Coronary artery (tissue), 2 donors: ENCODE measurements at regions not wholly inside any gene's neighbourhood (a gene's known extent, or its start where the extent isn't known, plus 50 kb on each side); places are given as distances from the start of the nearest gene placed in this dataset.

ENCODE experiments used
- DNase-seq: peaks from one replicate; pipeline ENCODE4 v3.0.0-alpha.2; 2017; ENCODE audit warnings: low spot score
- H3K27ac ChIP-seq, 2 donors: fragments of 200-600 bp; sonication (generic); one replicate each; pipeline ENCODE4 v1.5.1; 2016 to 2019
- H3K4me3 ChIP-seq: fragments of 200-600 bp; sonication (generic); 2 replicates; pipeline ENCODE4 v1.5.1; 2016; ENCODE audit warnings: mild to moderate bottlenecking, moderate library complexity
- CTCF ChIP-seq: fragments of 200-600 bp; sonication (generic); IDR thresholded peaks from one replicate; pipeline ENCODE4 v1.5.1; 2019; ENCODE audit warnings: antibody characterized with exemption

GRCh38 chr1:58390091-58390490 lies 156.4 kb downstream of the OMA1 start:
- no peak for DNase-seq
- TF ChIP-seq CTCF, result no peak
- H3K27ac ChIP-seq, result no peak overlapping the region
- H3K4me3 ChIP-seq, result no peak overlapping the region

GRCh38 chr1:58380345-58380744 lies 166.2 kb downstream of the OMA1 start:
- Histone ChIP-seq H3K27ac (no peak overlapping the region), H3K4me3 (no peak overlapping the region)
- no peak for DNase-seq
- TF ChIP-seq CTCF, result no peak

- Histone ChIP-seq H3K4me3 (no peak overlapping the region), H3K27ac (no peak overlapping the region)
- DNase-seq, result no peak
- TF ChIP-seq CTCF, result no peak
Measured at GRCh38 chr1:58367217-58367616, 179.3 kb downstream of the OMA1 start.

- H3K27ac ChIP-seq, result no peak overlapping the region
- TF ChIP-seq CTCF, result no peak
- H3K4me3 ChIP-seq, result no peak overlapping the region
- no peak for DNase-seq
Measured at GRCh38 chr1:58365328-58365727, 181.2 kb downstream of the OMA1 start.

- no peak overlapping the region for H3K27ac ChIP-seq
- no peak overlapping the region for H3K4me3 ChIP-seq
- no peak for DNase-seq
- TF ChIP-seq CTCF, result no peak
Measured at GRCh38 chr1:58363585-58363984, 182.9 kb downstream of the OMA1 start.

- no peak for DNase-seq
- TF ChIP-seq CTCF, result no peak
- no peak overlapping the region for H3K27ac ChIP-seq
- H3K4me3 ChIP-seq, result no peak overlapping the region
Measured at GRCh38 chr1:58361134-58361533, 185.4 kb downstream of the OMA1 start.

- TF ChIP-seq CTCF, result no peak
- Histone ChIP-seq H3K27ac (no peak overlapping the region), H3K4me3 (no peak overlapping the region)
- DNase-seq, result no peak
Measured at GRCh38 chr1:58358346-58358745, 188.2 kb downstream of the OMA1 start.
